NB4 (cell line): ENCODE measurements at regions not wholly inside any gene's neighbourhood (a gene's known extent, or its start where the extent isn't known, plus 50 kb on each side); places are given as distances from the start of the nearest gene placed in this dataset.

Source experiments
- CTCF ChIP-seq: IDR thresholded peaks from one replicate; pipeline ENCODE4 v1.5.1; 2012; ENCODE audit warnings: low read depth, low read length
- MAX ChIP-seq: IDR thresholded peaks from 2 replicates; pipeline ENCODE4 v1.6.1; 2011; ENCODE audit warnings: low read depth, low read length
- MYC ChIP-seq: IDR thresholded peaks from 2 replicates; pipeline ENCODE4 v1.6.1; 2011; ENCODE audit warnings: low read depth, low read length
- POLR2A ChIP-seq: IDR thresholded peaks from 2 replicates; pipeline ENCODE4 v1.6.1; 2011; ENCODE audit warnings: mild to moderate bottlenecking; ENCODE audit not compliant: insufficient read length; ENCODE audit errors: extremely low read depth

GRCh38 chr7:131626643-131627042 lies 70.2 kb upstream of the PODXL start:
- TF ChIP-seq CTCF (no peak), MAX (no peak), POLR2A (no peak), MYC (no peak)
